ENCODE measurements at regions not wholly inside any gene's neighbourhood (a gene's known extent, or its start where the extent isn't known, plus 50 kb on each side); places are given as distances from the start of the nearest gene placed in this dataset.

DNA sequence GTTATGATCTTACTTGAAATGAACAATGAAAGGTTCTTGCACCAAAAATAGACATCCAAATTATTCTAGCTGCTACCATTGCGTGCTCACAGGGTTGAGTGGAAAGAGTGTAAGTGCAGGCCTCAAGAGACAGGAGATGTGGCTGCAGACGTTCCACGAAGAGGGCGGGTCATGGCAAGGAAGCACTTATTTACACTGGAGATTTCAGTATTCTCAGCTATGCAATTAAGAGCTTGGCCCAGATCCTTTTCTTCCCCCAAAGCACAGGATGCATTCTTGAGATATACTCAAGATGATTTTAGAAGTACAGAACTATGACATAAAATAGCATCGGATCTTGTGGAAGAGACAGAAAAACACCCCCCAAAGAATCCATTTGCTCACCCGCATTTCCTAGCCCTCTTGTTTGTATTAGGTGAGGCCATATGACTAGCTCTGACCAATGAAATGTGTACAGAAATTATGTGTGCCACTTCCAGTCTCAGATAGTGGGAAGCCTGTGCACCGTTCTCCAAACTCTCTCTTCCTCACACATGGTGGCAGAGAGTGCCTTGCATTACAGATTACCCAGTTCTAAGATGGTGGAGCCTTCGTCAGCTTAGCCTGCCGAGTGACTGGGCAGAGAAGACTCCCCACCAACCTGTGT, 261.4 kb downstream of the TTC8 start:
- ChIA-PET CTCF (interaction anchor here (1.1 kb wide), 1 partner anchor 53 kb away, joined by 3 read pairs; no protein-coding TSS in a partner anchor), POLR2A (no interaction called here)
- TF ChIP-seq, protein P1, sequence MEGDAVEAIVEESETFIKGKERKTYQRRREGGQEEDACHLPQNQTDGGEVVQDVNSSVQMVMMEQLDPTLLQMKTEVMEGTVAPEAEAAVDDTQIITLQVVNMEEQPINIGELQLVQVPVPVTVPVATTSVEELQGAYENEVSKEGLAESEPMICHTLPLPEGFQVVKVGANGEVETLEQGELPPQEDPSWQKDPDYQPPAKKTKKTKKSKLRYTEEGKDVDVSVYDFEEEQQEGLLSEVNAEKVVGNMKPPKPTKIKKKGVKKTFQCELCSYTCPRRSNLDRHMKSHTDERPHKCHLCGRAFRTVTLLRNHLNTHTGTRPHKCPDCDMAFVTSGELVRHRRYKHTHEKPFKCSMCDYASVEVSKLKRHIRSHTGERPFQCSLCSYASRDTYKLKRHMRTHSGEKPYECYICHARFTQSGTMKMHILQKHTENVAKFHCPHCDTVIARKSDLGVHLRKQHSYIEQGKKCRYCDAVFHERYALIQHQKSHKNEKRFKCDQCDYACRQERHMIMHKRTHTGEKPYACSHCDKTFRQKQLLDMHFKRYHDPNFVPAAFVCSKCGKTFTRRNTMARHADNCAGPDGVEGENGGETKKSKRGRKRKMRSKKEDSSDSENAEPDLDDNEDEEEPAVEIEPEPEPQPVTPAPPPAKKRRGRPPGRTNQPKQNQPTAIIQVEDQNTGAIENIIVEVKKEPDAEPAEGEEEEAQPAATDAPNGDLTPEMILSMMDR (IDR thresholded peaks at IDR 0.05; ENCODE audit: control extremely low read depth, extremely low read depth, low read depth, missing control alignments), result no peak
- DNase-seq (ENCODE audit: extremely low spot score), result no peak

DNA sequence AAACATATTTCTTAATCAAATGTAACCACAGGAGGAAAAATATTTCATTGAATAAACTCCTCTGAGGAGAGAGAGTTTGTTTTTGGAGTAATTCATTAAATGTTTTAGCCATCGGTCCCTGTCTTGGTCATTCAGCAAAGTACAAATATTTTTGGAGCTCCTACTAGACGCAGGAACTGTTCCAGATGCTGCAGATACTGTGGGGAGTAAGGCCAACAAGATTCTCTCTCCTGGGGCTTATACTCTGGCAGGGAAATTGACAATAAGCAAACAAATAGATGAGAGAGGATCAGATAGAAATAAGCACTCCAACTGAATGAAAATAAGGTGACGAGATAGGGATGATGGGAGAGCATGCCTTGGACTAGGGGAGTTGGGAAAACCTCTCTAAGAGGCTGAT, 264.1 kb downstream of the TTC8 start:
- ChIA-PET CTCF (no interaction called here), POLR2A (no interaction called here)
- TF ChIP-seq, protein P1 (IDR thresholded peaks at IDR 0.05; ENCODE audit: control extremely low read depth, extremely low read depth, low read depth, missing control alignments), result no peak
- no peak for DNase-seq (ENCODE audit: extremely low spot score)

DNA sequence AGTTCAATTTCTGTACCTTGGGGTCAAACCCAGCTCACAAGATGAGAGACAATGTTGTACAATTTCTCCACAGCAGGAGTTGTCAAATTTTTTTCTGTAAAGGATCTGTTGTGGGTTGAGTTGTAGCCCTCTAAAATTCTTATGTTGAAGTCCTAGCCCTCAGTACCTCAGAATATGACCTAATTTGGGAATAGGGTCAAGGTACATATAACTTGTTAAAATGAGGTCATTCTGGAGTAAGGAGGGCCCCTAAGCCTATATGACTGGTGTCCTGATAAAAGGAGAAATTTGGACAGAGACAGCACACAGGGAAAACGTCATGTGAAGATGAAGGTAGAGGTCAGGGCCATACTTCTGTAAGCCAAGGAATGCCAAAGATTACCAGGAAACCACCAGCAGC, 264.9 kb downstream of the TTC8 start:
- TF ChIP-seq, protein P1 (IDR thresholded peaks at IDR 0.05; ENCODE audit: control extremely low read depth, extremely low read depth, low read depth, missing control alignments), result no peak
- CTCF ChIA-PET, result no interaction called here
- POLR2A ChIA-PET, result no interaction called here
- no peak for DNase-seq (ENCODE audit: extremely low spot score)

DNA sequence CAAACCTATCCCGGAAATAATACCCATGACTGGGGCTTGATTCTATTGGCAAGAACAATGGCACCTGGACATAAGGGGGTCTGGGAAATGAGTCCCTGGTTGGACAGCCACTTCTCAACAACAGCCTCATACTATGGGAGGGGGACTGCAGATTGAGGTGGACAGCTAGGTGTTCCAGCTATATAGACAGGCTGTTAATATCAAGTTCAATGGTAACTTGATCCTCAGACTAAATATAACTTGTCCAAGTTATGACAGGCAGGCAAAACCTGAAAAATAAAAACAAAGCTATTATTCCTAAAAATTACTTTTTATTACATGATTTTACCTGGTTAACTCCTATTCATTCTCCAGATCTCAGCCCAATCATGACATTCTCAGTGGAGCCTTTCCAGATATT, 267.3 kb downstream of the TTC8 start:
- DNase-seq (ENCODE audit: extremely low spot score), result no peak
- POLR2A ChIA-PET, result no interaction called here
- TF ChIP-seq, protein P1 (IDR thresholded peaks at IDR 0.05; ENCODE audit: control extremely low read depth, extremely low read depth, low read depth, missing control alignments), result no peak
- CTCF ChIA-PET, result no interaction called here

DNA sequence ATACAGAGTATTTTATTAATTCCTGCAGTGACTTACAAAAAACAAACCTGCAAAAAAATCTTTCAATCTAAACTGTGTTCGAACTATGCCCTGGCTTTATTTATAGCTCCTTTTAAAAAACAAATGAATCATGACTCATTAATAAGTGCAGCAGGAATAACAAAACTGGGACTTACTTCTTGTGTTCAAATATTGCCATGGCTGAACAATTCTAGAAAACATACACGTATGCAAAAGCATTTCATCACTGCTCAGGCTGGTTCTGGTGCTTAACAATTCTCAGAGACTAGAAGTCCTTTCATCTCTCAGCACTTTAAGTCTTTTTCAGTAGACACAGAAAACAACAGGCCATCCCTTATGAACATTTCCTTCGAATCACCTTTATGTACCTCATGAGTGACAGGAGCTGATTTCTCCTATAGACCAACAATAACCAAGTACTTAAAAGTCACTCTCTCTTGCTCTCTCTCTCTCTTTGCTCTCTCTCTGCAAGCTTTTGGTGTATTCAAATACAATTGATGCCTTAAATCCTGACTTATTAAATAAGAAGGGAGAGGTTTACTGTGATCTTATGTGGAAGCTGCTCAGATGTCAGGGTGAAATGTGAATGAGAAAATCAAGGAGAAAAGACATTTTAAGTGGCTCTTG, 268.8 kb downstream of the TTC8 start:
- POLR2A ChIA-PET, result no interaction called here
- CTCF ChIA-PET, result interaction anchor here (1.0 kb wide), 1 partner anchor 12 kb away, joined by 3 read pairs; no protein-coding TSS in a partner anchor
- TF ChIP-seq, protein P1 (IDR thresholded peaks at IDR 0.05; ENCODE audit: control extremely low read depth, extremely low read depth, low read depth, missing control alignments), result no peak
- DNase-seq (ENCODE audit: extremely low spot score), result no peak

DNA sequence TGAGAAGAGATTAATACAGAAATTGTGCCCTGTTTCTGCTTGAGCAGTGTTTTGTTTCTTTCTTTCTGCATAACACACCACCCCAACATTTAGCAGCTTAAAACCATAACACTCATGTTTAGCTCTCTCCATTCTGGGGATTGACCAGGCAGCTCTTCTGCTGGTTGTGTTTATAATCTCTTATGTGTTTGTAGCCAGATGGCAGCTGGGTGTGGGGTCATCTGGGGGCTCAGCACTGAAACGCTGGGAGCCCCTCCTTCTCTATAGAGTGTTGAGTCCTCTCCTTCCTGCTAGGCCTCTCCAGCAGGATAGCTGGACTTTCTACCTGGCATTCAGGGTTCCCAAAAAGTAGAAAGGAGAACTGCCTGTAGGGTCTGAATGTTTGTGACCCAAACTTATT, 270.6 kb downstream of the TTC8 start:
- no peak for DNase-seq (ENCODE audit: extremely low spot score)
- POLR2A ChIA-PET, result no interaction called here
- CTCF ChIA-PET, result no interaction called here
- TF ChIP-seq, protein P1 (IDR thresholded peaks at IDR 0.05; ENCODE audit: control extremely low read depth, extremely low read depth, low read depth, missing control alignments), result no peak
